WTC11 (cell line): ENCODE measurements at regions not wholly inside any gene's neighbourhood (a gene's known extent, or its start where the extent isn't known, plus 50 kb on each side); places are given as distances from the start of the nearest gene placed in this dataset.
"Not testable (repeated sequence)": the region's sequence is repeated elsewhere in the genome, so short reads cannot be mapped to it uniquely, and the experiment has no call there.

Experiments
- CBFB ChIP-seq: sonication (generic); formaldehyde crosslinking; IDR thresholded peaks from 2 replicates; pipeline ENCODE4 v1.8.1; 2022; ENCODE audit warnings: mild to moderate bottlenecking, low read depth, missing genetic modification reagents
- GABPB1 ChIP-seq: sonication (generic); formaldehyde crosslinking; IDR thresholded peaks from 2 replicates; pipeline ENCODE4 v1.8.1; 2023; ENCODE audit warnings: mild to moderate bottlenecking, missing genetic modification reagents
- NR2C2 ChIP-seq: sonication (generic); formaldehyde crosslinking; IDR thresholded peaks from 2 replicates; pipeline ENCODE4 v1.8.0; 2022; ENCODE audit warnings: mild to moderate bottlenecking, missing genetic modification reagents
- TP53 ChIP-seq: sonication (generic); formaldehyde crosslinking; IDR thresholded peaks from 2 replicates; pipeline ENCODE4 v1.8.1; 2023; ENCODE audit warnings: mild to moderate bottlenecking, missing genetic modification reagents
- ZNF423 ChIP-seq: fragments of 250-450 bp; sonication (Bioruptor Pico); IDR thresholded peaks from 2 replicates; pipeline ENCODE4 v2.1.2; 2022; ENCODE audit warnings: mild to moderate bottlenecking, moderate library complexity
- TF ChIP-seq, protein P1 (sequence below): sonication (generic); formaldehyde crosslinking; IDR thresholded peaks from 2 replicates; pipeline ENCODE4 v1.8.1; 2023; ENCODE audit warnings: mild to moderate bottlenecking, missing genetic modification reagents, moderate library complexity
- TF ChIP-seq, protein P2 (sequence below): sonication (generic); formaldehyde crosslinking; IDR thresholded peaks from 2 replicates; pipeline ENCODE4 v1.8.1; 2022; ENCODE audit warnings: mild to moderate bottlenecking, moderate library complexity, missing genetic modification reagents
- TF ChIP-seq, protein P3 (sequence below): fragments of 200-600 bp; IDR thresholded peaks from 2 replicates; pipeline ENCODE4 v1.8.0; 2022; ENCODE audit warnings: antibody characterized with exemption
- TF ChIP-seq, protein P4 (sequence below): sonication (generic); formaldehyde crosslinking; IDR thresholded peaks from 2 replicates; pipeline ENCODE4 v1.8.1; 2023; ENCODE audit warnings: mild to moderate bottlenecking, moderate library complexity, missing genetic modification reagents
- TF ChIP-seq, protein P5 (sequence below): sonication (generic); formaldehyde crosslinking; IDR thresholded peaks from 2 replicates; pipeline ENCODE4 v1.8.1; 2023; ENCODE audit warnings: mild to moderate bottlenecking, missing genetic modification reagents
- TF ChIP-seq, protein P6 (sequence below): sonication (generic); formaldehyde crosslinking; IDR thresholded peaks from 2 replicates; pipeline ENCODE4 v1.8.1; 2022; ENCODE audit warnings: low read depth, missing genetic modification reagents, borderline replicate concordance

DNA sequence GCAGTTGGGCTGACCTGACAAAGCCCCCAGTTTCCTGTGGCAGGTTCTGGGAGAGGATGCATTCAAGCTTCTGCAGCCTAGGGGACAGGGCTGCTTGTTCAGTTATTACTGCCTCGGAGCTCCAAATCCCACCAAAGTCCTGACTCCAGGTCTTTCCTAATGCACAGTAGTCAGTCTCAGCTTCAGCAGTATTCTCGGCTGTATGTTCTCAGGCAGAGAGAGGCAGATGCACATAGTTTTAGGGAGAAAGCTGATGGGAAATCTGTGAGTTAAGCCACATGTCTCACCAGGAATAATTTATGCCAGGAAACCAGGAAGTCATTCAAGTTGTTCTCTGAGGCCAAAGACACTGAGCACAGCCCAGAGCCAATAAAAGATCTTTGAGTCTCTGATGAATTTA lies 75.3 kb upstream of the BLTP1 start:
- TF ChIP-seq, protein P1, sequence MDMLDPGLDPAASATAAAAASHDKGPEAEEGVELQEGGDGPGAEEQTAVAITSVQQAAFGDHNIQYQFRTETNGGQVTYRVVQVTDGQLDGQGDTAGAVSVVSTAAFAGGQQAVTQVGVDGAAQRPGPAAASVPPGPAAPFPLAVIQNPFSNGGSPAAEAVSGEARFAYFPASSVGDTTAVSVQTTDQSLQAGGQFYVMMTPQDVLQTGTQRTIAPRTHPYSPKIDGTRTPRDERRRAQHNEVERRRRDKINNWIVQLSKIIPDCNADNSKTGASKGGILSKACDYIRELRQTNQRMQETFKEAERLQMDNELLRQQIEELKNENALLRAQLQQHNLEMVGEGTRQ (CRISPR knock-in tag): not testable (repeated sequence)
- TF ChIP-seq, protein P2, sequence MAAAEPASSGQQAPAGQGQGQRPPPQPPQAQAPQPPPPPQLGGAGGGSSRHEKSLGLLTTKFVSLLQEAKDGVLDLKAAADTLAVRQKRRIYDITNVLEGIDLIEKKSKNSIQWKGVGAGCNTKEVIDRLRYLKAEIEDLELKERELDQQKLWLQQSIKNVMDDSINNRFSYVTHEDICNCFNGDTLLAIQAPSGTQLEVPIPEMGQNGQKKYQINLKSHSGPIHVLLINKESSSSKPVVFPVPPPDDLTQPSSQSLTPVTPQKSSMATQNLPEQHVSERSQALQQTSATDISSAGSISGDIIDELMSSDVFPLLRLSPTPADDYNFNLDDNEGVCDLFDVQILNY (CRISPR knock-in tag): not testable (repeated sequence)
- TF ChIP-seq, protein P3, sequence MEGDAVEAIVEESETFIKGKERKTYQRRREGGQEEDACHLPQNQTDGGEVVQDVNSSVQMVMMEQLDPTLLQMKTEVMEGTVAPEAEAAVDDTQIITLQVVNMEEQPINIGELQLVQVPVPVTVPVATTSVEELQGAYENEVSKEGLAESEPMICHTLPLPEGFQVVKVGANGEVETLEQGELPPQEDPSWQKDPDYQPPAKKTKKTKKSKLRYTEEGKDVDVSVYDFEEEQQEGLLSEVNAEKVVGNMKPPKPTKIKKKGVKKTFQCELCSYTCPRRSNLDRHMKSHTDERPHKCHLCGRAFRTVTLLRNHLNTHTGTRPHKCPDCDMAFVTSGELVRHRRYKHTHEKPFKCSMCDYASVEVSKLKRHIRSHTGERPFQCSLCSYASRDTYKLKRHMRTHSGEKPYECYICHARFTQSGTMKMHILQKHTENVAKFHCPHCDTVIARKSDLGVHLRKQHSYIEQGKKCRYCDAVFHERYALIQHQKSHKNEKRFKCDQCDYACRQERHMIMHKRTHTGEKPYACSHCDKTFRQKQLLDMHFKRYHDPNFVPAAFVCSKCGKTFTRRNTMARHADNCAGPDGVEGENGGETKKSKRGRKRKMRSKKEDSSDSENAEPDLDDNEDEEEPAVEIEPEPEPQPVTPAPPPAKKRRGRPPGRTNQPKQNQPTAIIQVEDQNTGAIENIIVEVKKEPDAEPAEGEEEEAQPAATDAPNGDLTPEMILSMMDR: not testable (repeated sequence)
- TF ChIP-seq, protein P4, sequence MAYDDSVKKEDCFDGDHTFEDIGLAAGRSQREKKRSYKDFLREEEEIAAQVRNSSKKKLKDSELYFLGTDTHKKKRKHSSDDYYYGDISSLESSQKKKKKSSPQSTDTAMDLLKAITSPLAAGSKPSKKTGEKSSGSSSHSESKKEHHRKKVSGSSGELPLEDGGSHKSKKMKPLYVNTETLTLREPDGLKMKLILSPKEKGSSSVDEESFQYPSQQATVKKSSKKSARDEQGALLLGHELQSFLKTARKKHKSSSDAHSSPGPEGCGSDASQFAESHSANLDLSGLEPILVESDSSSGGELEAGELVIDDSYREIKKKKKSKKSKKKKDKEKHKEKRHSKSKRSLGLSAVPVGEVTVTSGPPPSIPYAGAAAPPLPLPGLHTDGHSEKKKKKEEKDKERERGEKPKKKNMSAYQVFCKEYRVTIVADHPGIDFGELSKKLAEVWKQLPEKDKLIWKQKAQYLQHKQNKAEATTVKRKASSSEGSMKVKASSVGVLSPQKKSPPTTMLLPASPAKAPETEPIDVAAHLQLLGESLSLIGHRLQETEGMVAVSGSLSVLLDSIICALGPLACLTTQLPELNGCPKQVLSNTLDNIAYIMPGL (CRISPR knock-in tag): not testable (repeated sequence)
- not testable (repeated sequence) for TF ChIP-seq ZNF423, CBFB, TP53, GABPB1, NR2C2 (CRISPR knock-in tag)
- TF ChIP-seq, protein P5, sequence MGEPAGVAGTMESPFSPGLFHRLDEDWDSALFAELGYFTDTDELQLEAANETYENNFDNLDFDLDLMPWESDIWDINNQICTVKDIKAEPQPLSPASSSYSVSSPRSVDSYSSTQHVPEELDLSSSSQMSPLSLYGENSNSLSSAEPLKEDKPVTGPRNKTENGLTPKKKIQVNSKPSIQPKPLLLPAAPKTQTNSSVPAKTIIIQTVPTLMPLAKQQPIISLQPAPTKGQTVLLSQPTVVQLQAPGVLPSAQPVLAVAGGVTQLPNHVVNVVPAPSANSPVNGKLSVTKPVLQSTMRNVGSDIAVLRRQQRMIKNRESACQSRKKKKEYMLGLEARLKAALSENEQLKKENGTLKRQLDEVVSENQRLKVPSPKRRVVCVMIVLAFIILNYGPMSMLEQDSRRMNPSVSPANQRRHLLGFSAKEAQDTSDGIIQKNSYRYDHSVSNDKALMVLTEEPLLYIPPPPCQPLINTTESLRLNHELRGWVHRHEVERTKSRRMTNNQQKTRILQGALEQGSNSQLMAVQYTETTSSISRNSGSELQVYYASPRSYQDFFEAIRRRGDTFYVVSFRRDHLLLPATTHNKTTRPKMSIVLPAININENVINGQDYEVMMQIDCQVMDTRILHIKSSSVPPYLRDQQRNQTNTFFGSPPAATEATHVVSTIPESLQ (CRISPR knock-in tag): not testable (repeated sequence)
- TF ChIP-seq, protein P6, sequence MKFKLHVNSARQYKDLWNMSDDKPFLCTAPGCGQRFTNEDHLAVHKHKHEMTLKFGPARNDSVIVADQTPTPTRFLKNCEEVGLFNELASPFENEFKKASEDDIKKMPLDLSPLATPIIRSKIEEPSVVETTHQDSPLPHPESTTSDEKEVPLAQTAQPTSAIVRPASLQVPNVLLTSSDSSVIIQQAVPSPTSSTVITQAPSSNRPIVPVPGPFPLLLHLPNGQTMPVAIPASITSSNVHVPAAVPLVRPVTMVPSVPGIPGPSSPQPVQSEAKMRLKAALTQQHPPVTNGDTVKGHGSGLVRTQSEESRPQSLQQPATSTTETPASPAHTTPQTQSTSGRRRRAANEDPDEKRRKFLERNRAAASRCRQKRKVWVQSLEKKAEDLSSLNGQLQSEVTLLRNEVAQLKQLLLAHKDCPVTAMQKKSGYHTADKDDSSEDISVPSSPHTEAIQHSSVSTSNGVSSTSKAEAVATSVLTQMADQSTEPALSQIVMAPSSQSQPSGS (CRISPR knock-in tag): not testable (repeated sequence)
